Activated naive CD8-positive, alpha-beta T cell treated with anti-CD3 and anti-CD28 coated beads, Interleukin-2, amount 10 ng/mL, durations not matched to agents 7 days and 5 days (primary cell): ENCODE measurements at regions not wholly inside any gene's neighbourhood (a gene's known extent, or its start where the extent isn't known, plus 50 kb on each side); places are given as distances from the start of the nearest gene placed in this dataset.

Experiments
- ATAC-seq: fragments of 150-1000 bp; cut with Tn5 transposase; one replicate; pipeline ENCODE4 v1.10.0; 2021; ENCODE audit warnings: low read depth, moderate library complexity
- POLR2A ChIA-PET: fragments of 350-600 bp; sonication (Branson Sonifier 250); formaldehyde crosslinking; loops from one replicate; lab custom pipeline; 2021; ENCODE audit warnings: antibody characterized with exemption; lab: Charles Lee
- DNase-seq: peaks from one replicate; pipeline ENCODE4 v3.0.0; 2021
- H3K27ac Mint-ChIP-seq: one replicate; pipeline ENCODE4 v1.8.0; 2022; ENCODE audit warnings: mild to moderate bottlenecking, mixed read lengths
- H3K27me3 Mint-ChIP-seq: one replicate; pipeline ENCODE4 v1.8.0; 2022; ENCODE audit warnings: mild to moderate bottlenecking, moderate library complexity, mixed read lengths
- H3K36me3 Mint-ChIP-seq: one replicate; pipeline ENCODE4 v1.8.0; 2021; ENCODE audit warnings: mild to moderate bottlenecking, mixed read lengths
- H3K4me1 Mint-ChIP-seq: one replicate; pipeline ENCODE4 v1.8.0; 2021; ENCODE audit warnings: mixed read lengths
- H3K4me3 Mint-ChIP-seq: one replicate; pipeline ENCODE4 v1.8.0; 2022; ENCODE audit warnings: mild to moderate bottlenecking, moderate library complexity, mixed read lengths
- H3K9me3 Mint-ChIP-seq: one replicate; pipeline ENCODE4 v1.8.0; 2021; ENCODE audit warnings: mixed read lengths

DNA sequence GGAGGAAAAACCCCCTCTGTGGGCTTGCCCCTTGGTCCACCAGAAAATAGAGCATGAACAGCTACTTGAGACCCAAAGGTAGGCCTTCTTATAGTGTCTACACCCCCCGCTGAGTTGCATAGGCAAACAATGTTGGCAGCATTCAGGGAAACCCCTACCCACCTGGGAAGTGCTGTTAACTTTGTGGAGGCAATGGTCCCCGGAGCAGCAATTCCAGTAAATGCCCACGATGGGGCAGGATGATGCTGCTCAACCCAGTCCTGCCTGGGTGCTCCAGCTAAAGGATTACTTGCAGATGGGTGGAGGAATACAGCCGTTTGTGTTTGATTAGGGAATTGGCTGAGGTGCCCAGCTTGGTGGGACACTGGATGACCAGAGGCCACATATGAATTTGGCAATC lies 381.3 kb upstream of the ANO5 start:
- H3K9me3 Mint-ChIP-seq = peaks cover 6% of the 10 kb centered on the region
- H3K27ac Mint-ChIP-seq = no peak overlapping the region
- no peaks in the 10 kb centered on the region for H3K36me3 Mint-ChIP-seq
- H3K4me3 Mint-ChIP-seq = no peak overlapping the region
- ATAC-seq = no peak
- no peaks in the 10 kb centered on the region for H3K27me3 Mint-ChIP-seq
- POLR2A ChIA-PET = no interaction called here
- H3K4me1 Mint-ChIP-seq = no peaks in the 10 kb centered on the region
- DNase-seq = no peak

DNA sequence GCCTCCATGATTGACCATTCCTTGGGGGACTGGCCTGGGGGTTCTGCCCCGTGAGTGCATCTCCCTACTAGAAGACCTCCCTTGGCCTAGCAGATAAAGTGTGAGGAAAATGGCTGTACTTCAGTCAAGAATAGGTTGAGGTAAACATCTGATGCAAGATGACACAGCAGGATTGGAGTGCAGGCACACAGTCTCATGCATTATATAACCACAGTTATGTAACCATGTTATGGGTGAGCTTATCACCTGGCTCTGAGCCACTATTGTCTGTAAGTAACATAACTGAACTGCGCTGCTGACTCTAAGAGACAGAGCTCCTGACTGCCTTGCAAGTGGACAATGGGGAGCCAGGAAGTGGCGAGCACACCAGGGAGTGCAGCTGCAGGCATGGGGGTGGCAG lies 378.7 kb upstream of the ANO5 start:
- Mint-ChIP-seq H3K4me1 (no peaks in the 10 kb centered on the region), H3K27me3 (no peaks in the 10 kb centered on the region), H3K4me3 (no peak overlapping the region), H3K36me3 (no peaks in the 10 kb centered on the region), H3K27ac (no peak overlapping the region), H3K9me3 (peaks cover 6% of the 10 kb centered on the region)
- ATAC-seq (no peak), DNase-seq (no peak)
- POLR2A ChIA-PET = no interaction called here

DNA sequence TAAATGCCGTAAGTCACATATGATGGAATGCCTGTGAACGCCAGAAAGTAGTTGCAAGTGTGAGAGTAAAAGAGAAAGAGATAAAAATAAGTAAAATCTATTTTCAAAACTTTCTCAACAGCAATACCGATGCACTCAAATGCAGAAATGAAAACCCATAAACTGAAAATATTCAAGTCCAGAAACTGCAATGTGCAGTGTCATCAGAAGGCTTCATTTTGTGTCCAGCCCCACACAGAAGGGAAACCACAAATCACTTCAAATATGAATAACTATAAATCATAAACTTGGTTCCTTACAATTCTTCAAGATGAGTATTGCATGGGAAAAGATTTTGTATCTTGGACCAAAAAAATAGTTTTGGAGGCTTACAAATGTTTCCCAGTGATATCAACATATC lies 375.2 kb upstream of the ANO5 start:
- peaks cover 4% of the 10 kb centered on the region for H3K9me3 Mint-ChIP-seq
- ATAC-seq = no peak
- no peaks in the 10 kb centered on the region for H3K36me3 Mint-ChIP-seq
- no peaks in the 10 kb centered on the region for H3K4me1 Mint-ChIP-seq
- H3K27me3 Mint-ChIP-seq = no peaks in the 10 kb centered on the region
- H3K4me3 Mint-ChIP-seq = no peak overlapping the region
- DNase-seq = no peak
- POLR2A ChIA-PET = no interaction called here
- H3K27ac Mint-ChIP-seq = no peak overlapping the region

DNA sequence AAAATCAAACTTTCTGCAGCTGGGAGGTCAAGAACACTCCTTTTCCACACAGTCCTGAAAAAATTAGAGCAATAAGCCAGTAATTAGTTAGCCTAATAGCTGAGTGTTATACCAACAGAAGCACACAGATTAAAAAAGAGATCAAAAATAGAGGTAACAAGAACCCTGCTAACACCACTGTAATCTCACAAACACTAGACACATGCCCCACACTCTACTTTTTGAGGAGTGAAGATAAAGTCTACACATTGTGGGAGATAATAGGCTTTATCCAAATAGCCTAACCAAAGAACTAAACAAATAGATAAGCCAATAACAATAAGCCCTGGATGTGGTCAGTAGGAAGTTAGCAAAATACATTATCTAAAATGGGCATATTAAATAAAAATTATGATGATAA lies 372.7 kb upstream of the ANO5 start:
- H3K4me1 Mint-ChIP-seq = no peaks in the 10 kb centered on the region
- no peaks in the 10 kb centered on the region for H3K36me3 Mint-ChIP-seq
- H3K27me3 Mint-ChIP-seq = no peaks in the 10 kb centered on the region
- DNase-seq (no peak), ATAC-seq (no peak)
- H3K27ac Mint-ChIP-seq = no peak overlapping the region
- no peaks in the 10 kb centered on the region for H3K9me3 Mint-ChIP-seq
- POLR2A ChIA-PET = no interaction called here
- H3K4me3 Mint-ChIP-seq = no peak overlapping the region

DNA sequence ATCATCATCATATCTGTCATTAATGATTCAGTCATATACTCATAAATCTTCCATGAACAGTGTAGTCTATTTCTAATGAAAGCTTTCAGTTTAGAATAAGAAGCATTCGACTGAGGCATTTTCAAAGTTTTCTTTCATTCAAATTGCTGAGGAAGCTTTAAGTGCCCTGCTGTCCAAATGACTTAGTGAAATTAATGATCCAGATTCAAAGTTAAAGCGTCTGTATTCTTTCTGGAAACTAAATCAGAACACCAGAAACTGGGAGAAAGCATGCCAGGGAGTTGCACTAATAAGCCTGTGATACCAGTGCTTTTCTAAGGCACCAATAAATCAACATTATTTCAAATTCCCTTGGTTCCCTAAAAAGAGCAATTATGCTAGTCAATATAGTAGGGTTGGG lies 367.8 kb upstream of the ANO5 start:
- Mint-ChIP-seq H3K27me3 (no peaks in the 10 kb centered on the region), H3K9me3 (no peaks in the 10 kb centered on the region), H3K4me1 (no peaks in the 10 kb centered on the region), H3K4me3 (no peak overlapping the region), H3K27ac (no peak overlapping the region), H3K36me3 (no peaks in the 10 kb centered on the region)
- POLR2A ChIA-PET = no interaction called here
- DNase-seq (no peak), ATAC-seq (no peak)

DNA sequence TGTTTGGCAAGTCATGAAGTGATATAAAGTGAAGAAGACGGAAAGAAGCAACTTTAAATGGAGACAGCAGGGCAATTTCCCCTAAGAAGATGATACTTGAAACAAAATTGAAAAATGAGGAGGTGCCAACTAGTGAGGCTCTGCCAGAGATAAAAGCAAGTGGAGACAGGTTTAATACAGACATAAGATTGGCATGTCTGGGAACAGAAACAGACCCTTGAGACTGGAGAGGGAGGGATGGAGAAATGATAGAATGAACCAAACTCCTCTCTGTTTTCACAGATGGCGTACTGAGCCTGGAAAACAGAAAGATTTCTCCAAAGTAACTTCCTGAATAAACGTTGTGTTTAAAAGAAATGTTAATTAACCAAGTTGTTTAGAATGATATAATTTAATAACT lies 354.5 kb upstream of the ANO5 start:
- POLR2A ChIA-PET = no interaction called here
- Mint-ChIP-seq H3K36me3 (no peaks in the 10 kb centered on the region), H3K27me3 (no peaks in the 10 kb centered on the region), H3K4me3 (no peak overlapping the region), H3K9me3 (peaks cover 2% of the 10 kb centered on the region), H3K27ac (no peak overlapping the region), H3K4me1 (no peaks in the 10 kb centered on the region)
- no peak for ATAC-seq
- DNase-seq = no peak

DNA sequence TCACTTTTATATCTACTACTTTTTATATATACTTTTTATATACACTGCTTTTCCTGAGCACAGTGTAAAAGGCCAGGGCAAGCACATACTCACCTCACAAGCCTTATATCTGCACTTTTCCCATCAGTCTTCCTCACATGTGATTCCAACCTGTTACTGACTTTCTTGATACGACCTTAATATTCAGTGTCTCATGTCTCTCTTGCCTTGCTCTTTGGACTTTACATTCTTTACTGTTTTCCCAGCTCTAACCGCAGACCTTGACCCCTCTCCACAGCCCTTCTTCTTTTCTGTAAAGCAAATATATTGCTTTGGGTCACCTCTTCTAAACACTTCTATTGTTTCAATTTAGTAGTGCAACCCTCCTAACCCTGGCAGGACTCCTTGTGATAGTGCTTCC lies 353.1 kb upstream of the ANO5 start:
- H3K4me3 Mint-ChIP-seq = no peak overlapping the region

DNA sequence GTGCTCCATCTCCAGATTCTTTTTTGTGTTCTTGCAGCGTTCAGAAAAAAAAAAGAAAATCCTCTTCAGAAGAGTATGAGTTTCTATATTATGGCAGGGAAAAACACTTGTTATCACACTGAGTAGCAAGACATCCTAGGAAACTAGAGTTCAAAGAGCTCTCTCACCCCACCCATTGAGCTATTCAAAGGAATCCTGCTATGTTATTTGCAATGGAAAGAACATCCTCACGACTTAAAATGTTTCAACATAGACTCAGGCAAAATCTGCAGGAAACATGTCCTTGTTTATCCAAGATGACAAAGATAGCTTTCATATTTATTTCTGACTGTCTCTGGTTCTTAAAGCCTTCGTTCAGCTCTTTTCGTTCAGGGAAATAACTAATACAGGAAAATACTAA lies 331.6 kb upstream of the ANO5 start:
- H3K36me3 Mint-ChIP-seq = no peaks in the 10 kb centered on the region
- DNase-seq (no peak), ATAC-seq (no peak)
- H3K27me3 Mint-ChIP-seq = no peaks in the 10 kb centered on the region
- no peak overlapping the region for H3K27ac Mint-ChIP-seq
- POLR2A ChIA-PET = no interaction called here
- H3K9me3 Mint-ChIP-seq = peaks cover 3% of the 10 kb centered on the region
- H3K4me3 Mint-ChIP-seq = no peak overlapping the region
- no peaks in the 10 kb centered on the region for H3K4me1 Mint-ChIP-seq

More for the DNA sequence above, 353.1 kb upstream of the ANO5 start:
- Mint-ChIP-seq H3K27ac (no peak overlapping the region), H3K36me3 (no peaks in the 10 kb centered on the region), H3K4me1 (no peaks in the 10 kb centered on the region), H3K27me3 (no peaks in the 10 kb centered on the region), H3K9me3 (peaks cover 2% of the 10 kb centered on the region)
- no peak for DNase-seq
- POLR2A ChIA-PET = no interaction called here
- no peak for ATAC-seq

DNA sequence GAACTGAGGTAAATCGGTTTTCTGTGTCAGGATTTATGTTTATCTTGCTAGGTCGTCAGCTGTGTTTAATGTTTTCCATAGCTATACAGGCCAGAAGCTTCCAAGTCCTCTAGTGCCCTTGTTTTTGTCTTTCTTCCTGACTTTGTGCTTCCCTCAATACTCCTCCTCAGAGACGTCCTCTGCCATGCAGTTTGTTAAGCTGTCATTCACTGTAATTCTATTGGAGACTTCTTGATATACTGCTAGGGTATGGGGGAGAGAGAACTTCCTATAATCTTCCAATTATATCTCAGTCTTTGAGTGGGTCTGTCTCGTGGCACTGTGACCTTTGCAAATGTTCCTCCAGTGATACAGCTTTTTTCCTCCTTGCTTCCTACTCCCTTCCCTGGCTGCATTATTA lies 327.3 kb upstream of the ANO5 start:
- Mint-ChIP-seq H3K9me3 (peaks cover 1% of the 10 kb centered on the region), H3K27me3 (no peaks in the 10 kb centered on the region), H3K4me1 (no peaks in the 10 kb centered on the region), H3K4me3 (no peak overlapping the region), H3K36me3 (no peaks in the 10 kb centered on the region), H3K27ac (no peak overlapping the region)
- DNase-seq (no peak), ATAC-seq (no peak)
- POLR2A ChIA-PET = no interaction called here

DNA sequence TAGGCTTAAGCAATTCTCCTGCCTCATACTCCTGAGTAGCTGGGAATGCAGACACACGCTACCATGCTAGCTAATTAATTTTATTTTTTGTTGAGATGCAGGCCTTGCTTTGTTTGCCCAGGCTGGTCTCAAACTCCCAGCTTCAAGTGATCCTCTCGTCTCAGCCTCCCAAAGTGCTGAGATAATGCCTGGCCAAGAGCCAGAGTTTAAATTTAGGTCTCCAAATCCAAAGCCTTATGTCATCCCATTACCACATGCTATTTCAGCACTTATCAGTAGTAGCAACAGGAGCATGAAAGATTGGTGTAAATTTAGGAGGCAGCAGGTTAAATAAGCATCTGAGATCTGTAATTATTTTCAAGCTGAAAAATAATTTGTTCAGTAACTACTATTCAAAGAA lies 326.1 kb upstream of the ANO5 start:
- Mint-ChIP-seq H3K9me3 (no peaks in the 10 kb centered on the region), H3K4me3 (no peak overlapping the region), H3K36me3 (no peaks in the 10 kb centered on the region), H3K4me1 (no peaks in the 10 kb centered on the region), H3K27me3 (no peaks in the 10 kb centered on the region), H3K27ac (no peak overlapping the region)
- ATAC-seq (no peak), DNase-seq (no peak)
- POLR2A ChIA-PET = no interaction called here

DNA sequence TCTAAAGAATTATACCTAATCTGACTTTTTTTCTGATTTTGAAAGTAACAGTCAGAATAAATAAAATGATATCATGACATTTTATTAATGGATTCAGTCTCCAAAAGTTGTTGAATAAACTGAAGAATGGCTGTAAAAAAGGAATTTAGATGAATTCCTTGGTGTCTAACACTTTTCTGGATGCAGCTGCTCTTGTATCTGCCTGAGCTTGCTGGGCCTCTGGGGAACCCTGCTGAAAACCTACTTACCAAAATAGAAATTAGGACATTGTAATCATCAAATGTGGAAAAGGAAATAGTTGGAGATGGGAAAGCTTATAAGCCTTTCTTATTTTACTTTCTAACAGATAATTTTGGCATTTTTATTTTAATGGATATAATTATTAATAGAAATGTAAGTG lies 315.7 kb upstream of the ANO5 start:
- no peaks in the 10 kb centered on the region for H3K36me3 Mint-ChIP-seq
- H3K27ac Mint-ChIP-seq = no peak overlapping the region
- DNase-seq (no peak), ATAC-seq (no peak)
- POLR2A ChIA-PET = no interaction called here
- no peaks in the 10 kb centered on the region for H3K4me1 Mint-ChIP-seq
- H3K9me3 Mint-ChIP-seq = peaks cover 4% of the 10 kb centered on the region
- H3K27me3 Mint-ChIP-seq = no peaks in the 10 kb centered on the region
- no peak overlapping the region for H3K4me3 Mint-ChIP-seq

DNA sequence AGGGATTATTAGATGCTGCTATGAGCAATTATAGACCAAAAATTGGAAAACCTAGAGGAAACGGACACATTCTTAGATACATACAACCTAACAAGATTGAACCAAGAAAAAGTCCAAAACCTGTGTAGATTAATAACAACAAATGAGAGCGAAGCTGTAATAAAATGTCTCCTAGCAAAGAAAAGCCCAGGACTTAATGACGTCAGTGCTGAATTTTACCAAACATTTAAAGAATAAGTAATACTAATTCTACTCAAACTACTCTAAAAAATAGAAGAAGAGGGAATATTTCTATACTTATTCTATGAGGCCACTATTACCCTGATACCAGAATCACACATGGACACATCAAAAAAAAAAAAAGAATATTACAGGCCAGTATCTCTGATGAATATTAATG lies 309.5 kb upstream of the ANO5 start:
- Mint-ChIP-seq H3K27me3 (no peaks in the 10 kb centered on the region), H3K9me3 (no peaks in the 10 kb centered on the region), H3K4me3 (no peak overlapping the region), H3K4me1 (no peaks in the 10 kb centered on the region), H3K27ac (no peak overlapping the region), H3K36me3 (no peaks in the 10 kb centered on the region)
- POLR2A ChIA-PET = no interaction called here
- DNase-seq (no peak), ATAC-seq (no peak)

DNA sequence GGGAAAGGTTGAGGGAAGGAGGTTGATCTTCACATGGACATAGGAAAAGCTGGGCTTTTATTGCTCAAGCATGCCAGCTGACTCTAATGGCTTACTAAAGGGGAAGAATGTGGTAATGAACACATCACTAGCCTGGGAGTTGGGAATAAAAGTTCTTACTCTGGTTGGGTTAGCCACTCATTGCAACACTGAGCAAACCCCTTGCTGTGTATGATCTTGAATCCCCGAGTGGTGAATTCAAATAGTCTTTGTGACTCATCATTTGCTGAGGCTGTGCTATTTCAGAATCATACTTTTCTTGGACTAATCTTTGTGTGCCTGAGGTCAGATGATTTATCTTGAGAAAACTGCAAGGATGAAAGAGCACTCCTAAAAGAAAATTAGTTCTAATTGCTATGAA lies 304.1 kb upstream of the ANO5 start:
- POLR2A ChIA-PET = no interaction called here
- no peaks in the 10 kb centered on the region for H3K36me3 Mint-ChIP-seq
- no peaks in the 10 kb centered on the region for H3K4me1 Mint-ChIP-seq
- peaks cover 3% of the 10 kb centered on the region for H3K9me3 Mint-ChIP-seq
- H3K27ac Mint-ChIP-seq = no peak overlapping the region
- H3K27me3 Mint-ChIP-seq = no peaks in the 10 kb centered on the region
- DNase-seq (no peak), ATAC-seq (no peak)
- no peak overlapping the region for H3K4me3 Mint-ChIP-seq

DNA sequence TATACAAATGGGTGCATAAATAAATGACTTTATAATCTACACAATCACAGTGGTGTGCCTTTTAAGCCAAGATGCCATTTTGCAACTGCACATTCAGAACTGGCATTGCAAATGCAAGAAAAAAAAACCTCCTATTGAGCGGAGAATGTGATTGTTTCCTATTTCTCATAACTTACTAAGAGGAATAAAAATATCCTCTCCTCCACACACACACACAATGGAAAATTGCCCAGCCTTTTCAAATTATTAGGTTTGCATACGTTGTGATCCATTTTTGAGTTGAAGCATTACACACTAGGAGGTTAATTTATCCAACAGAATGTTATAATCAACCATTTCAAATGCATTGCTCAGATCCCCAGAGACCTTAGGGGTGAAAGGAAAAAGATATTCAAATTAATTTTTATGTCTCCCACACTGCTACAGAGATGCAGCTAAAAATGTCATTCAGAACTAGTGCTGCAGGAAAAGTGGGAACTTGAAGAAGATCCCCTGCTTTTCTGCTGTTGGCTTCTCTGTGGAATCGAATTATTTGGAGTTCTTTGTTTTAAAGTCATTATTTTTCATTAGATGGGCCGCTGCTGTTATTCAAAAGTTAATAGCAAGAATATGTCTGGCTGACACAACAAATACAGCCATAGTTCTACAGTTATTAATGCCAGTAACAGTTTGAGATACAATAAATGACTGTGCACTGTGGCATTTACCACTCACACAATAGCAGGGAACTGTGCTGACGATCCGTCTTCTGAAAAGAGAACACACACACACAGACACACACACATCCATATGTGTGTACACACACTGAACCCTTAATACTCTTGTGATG lies 299.9 kb upstream of the ANO5 start:
- Mint-ChIP-seq H3K4me1 (no peaks in the 10 kb centered on the region), H3K36me3 (no peaks in the 10 kb centered on the region), H3K9me3 (peaks cover 3% of the 10 kb centered on the region), H3K27me3 (no peaks in the 10 kb centered on the region), H3K27ac (no peak overlapping the region), H3K4me3 (no peak overlapping the region)
- DNase-seq (no peak), ATAC-seq (no peak)
- POLR2A ChIA-PET = no interaction called here

DNA sequence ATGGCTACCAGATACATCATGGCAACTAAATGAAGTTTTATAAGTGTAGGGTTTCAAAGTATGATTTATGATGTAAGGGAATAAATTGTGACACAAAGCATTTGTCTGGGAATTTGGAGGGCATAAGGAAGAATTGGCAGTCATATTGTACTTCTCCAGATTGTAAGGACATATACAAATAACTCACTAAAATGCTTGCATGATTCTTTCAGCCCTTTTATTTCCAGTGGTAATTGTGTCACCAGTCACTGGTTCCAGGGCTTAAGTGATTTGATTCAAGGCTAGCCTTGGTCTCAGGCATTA lies 299.4 kb upstream of the ANO5 start:
- ATAC-seq (no peak), DNase-seq (no peak)
- POLR2A ChIA-PET = no interaction called here
- H3K27me3 Mint-ChIP-seq = no peaks in the 10 kb centered on the region
- H3K27ac Mint-ChIP-seq = no peak overlapping the region
- peaks cover 3% of the 10 kb centered on the region for H3K9me3 Mint-ChIP-seq
- H3K36me3 Mint-ChIP-seq = no peaks in the 10 kb centered on the region
- no peaks in the 10 kb centered on the region for H3K4me1 Mint-ChIP-seq
- no peak overlapping the region for H3K4me3 Mint-ChIP-seq
